IMR-90 (cell line): ENCODE measurements at regions not wholly inside any gene's neighbourhood (a gene's known extent, or its start where the extent isn't known, plus 50 kb on each side); places are given as distances from the start of the nearest gene placed in this dataset.

Experiments used
- BHLHE40 ChIP-seq: fragments of 150-350 bp; IDR thresholded peaks from 2 replicates; pipeline ENCODE4 v1.6.1; 2016; ENCODE audit warnings: mild to moderate bottlenecking, low read depth, low read length
- CEBPB ChIP-seq: IDR thresholded peaks from 2 replicates; pipeline ENCODE4 v1.6.1; 2012; ENCODE audit warnings: low read depth, low read length, improper control_type of control experiment
- ELK1 ChIP-seq: fragments of 150-350 bp; IDR thresholded peaks from 2 replicates; pipeline ENCODE4 v1.6.1; 2016; ENCODE audit warnings: low read depth, mild to moderate bottlenecking, low read length, moderate library complexity, borderline replicate concordance
- MAZ ChIP-seq: IDR thresholded peaks from 2 replicates; pipeline ENCODE4 v1.6.1; 2012; ENCODE audit warnings: low read depth, mild to moderate bottlenecking, low read length, improper control_type of control experiment, moderate library complexity, borderline replicate concordance
- MXI1 ChIP-seq: IDR thresholded peaks from 2 replicates; pipeline ENCODE4 v1.6.1; 2012; ENCODE audit warnings: low read depth, mild to moderate bottlenecking, low read length, moderate library complexity, borderline replicate concordance
- POLR2A ChIP-seq: IDR thresholded peaks from 2 replicates; pipeline ENCODE4 v1.6.1; 2012; ENCODE audit warnings: mild to moderate bottlenecking, low read depth, low read length
- RAD21 ChIP-seq: IDR thresholded peaks from 2 replicates; pipeline ENCODE4 v1.6.1; 2012; ENCODE audit warnings: low read length, improper control_type of control experiment
- RCOR1 ChIP-seq: IDR thresholded peaks from 2 replicates; pipeline ENCODE4 v1.6.1; 2012; ENCODE audit warnings: mild to moderate bottlenecking, low read length, improper control_type of control experiment; ENCODE audit not compliant: insufficient replicate concordance
- RFX5 ChIP-seq: IDR thresholded peaks from 2 replicates; pipeline ENCODE4 v1.8.0; 2012; ENCODE audit warnings: low read depth, mild to moderate bottlenecking, low read length, moderate library complexity
- SMC3 ChIP-seq: fragments of 150-350 bp; IDR thresholded peaks from 2 replicates; pipeline ENCODE4 v1.6.1; 2016; ENCODE audit warnings: low read depth, mild to moderate bottlenecking, antibody characterized with exemption, low read length, moderate library complexity
- TF ChIP-seq, protein P1 (sequence below): conservative IDR thresholded peaks from 2 replicates; pipeline ENCODE4 v1.5.1; 2012; ENCODE audit warnings: mild to moderate bottlenecking, low read depth, low read length, improper control_type of control experiment
- TF ChIP-seq, protein P2 (sequence below): fragments of 150-350 bp; IDR thresholded peaks from 2 replicates; pipeline ENCODE4 v1.6.1; 2017; ENCODE audit warnings: mild to moderate bottlenecking, antibody characterized with exemption, low read length, low read depth

DNA sequence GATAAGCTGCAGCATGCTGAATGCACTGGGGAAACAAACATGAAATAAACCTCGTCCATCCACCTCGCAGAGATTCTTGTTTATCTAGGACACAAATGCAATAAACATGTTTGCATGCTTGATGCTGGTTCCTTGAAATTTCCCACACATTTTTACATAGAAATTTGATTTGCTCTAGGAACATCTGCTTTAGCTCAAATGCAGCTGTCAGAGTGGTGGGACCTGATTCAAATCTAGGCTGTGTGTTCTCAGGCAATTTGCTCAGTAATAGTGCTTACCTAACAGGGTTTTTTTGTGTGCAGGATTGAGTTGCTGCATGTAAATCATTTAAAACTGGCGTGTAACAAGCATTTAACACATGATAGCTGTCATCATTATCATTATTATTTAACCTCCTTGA, 293.1 kb downstream of the QDPR start:
- TF ChIP-seq RFX5 (no peak), SMC3 (no peak), MXI1 (no peak), RAD21 (no peak), CEBPB (no peak), POLR2A (no peak), ELK1 (no peak), MAZ (no peak), RCOR1 (no peak), BHLHE40 (no peak)
- TF ChIP-seq, protein P1, sequence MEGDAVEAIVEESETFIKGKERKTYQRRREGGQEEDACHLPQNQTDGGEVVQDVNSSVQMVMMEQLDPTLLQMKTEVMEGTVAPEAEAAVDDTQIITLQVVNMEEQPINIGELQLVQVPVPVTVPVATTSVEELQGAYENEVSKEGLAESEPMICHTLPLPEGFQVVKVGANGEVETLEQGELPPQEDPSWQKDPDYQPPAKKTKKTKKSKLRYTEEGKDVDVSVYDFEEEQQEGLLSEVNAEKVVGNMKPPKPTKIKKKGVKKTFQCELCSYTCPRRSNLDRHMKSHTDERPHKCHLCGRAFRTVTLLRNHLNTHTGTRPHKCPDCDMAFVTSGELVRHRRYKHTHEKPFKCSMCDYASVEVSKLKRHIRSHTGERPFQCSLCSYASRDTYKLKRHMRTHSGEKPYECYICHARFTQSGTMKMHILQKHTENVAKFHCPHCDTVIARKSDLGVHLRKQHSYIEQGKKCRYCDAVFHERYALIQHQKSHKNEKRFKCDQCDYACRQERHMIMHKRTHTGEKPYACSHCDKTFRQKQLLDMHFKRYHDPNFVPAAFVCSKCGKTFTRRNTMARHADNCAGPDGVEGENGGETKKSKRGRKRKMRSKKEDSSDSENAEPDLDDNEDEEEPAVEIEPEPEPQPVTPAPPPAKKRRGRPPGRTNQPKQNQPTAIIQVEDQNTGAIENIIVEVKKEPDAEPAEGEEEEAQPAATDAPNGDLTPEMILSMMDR = no peak
- TF ChIP-seq, protein P2, sequence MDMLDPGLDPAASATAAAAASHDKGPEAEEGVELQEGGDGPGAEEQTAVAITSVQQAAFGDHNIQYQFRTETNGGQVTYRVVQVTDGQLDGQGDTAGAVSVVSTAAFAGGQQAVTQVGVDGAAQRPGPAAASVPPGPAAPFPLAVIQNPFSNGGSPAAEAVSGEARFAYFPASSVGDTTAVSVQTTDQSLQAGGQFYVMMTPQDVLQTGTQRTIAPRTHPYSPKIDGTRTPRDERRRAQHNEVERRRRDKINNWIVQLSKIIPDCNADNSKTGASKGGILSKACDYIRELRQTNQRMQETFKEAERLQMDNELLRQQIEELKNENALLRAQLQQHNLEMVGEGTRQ = no peak
